ENCODE measurements at regions not wholly inside any gene's neighbourhood (a gene's known extent, or its start where the extent isn't known, plus 50 kb on each side); places are given as distances from the start of the nearest gene placed in this dataset.

DNA sequence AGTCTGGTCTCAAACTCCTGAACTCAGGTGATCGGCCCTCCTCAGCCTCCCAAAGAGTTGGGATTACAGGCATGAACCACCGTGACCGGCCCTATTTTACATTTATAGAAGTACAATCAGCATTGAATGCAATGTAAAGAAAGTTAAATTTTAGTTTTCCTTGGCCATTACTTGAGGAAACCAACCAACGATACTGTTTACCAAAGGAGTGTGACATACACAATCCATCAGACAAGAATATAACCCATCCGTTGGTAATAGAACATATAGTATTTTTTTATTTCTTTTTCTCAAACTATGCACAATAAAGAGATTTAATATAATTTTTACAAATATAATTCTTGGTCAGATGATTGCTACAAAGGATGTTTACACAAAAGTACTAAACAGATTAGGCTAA lies 63.1 kb upstream of the MOCS2 start:
- TF ChIP-seq, protein P1, sequence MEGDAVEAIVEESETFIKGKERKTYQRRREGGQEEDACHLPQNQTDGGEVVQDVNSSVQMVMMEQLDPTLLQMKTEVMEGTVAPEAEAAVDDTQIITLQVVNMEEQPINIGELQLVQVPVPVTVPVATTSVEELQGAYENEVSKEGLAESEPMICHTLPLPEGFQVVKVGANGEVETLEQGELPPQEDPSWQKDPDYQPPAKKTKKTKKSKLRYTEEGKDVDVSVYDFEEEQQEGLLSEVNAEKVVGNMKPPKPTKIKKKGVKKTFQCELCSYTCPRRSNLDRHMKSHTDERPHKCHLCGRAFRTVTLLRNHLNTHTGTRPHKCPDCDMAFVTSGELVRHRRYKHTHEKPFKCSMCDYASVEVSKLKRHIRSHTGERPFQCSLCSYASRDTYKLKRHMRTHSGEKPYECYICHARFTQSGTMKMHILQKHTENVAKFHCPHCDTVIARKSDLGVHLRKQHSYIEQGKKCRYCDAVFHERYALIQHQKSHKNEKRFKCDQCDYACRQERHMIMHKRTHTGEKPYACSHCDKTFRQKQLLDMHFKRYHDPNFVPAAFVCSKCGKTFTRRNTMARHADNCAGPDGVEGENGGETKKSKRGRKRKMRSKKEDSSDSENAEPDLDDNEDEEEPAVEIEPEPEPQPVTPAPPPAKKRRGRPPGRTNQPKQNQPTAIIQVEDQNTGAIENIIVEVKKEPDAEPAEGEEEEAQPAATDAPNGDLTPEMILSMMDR (IDR thresholded peaks at IDR 0.05) = no peak
- TF ChIP-seq POLR2AphosphoS5 (IDR thresholded peaks at IDR 0.05) = no peak
- no peak for TF ChIP-seq POLR2A (IDR thresholded peaks at IDR 0.05)
